Activated naive CD8-positive, alpha-beta T cell treated with anti-CD3 and anti-CD28 coated beads, Interleukin-2, amount 10 ng/mL, durations not matched to agents 7 days and 5 days (primary cell): ENCODE measurements at regions not wholly inside any gene's neighbourhood (a gene's known extent, or its start where the extent isn't known, plus 50 kb on each side); places are given as distances from the start of the nearest gene placed in this dataset.
"Not testable (repeated sequence)": the region's sequence is repeated elsewhere in the genome, so short reads cannot be mapped to it uniquely, and the experiment has no call there.

Experiments used
- ATAC-seq: fragments of 150-1000 bp; cut with Tn5 transposase; one replicate; pipeline ENCODE4 v1.10.0; 2021; ENCODE audit warnings: low read depth, moderate library complexity
- POLR2A ChIA-PET: fragments of 350-600 bp; sonication (Branson Sonifier 250); formaldehyde crosslinking; loops from one replicate; lab custom pipeline; 2021; ENCODE audit warnings: antibody characterized with exemption; lab: Charles Lee
- DNase-seq: peaks from one replicate; pipeline ENCODE4 v3.0.0; 2021
- H3K27ac Mint-ChIP-seq: one replicate; pipeline ENCODE4 v1.8.0; 2022; ENCODE audit warnings: mild to moderate bottlenecking, mixed read lengths
- H3K27me3 Mint-ChIP-seq: one replicate; pipeline ENCODE4 v1.8.0; 2022; ENCODE audit warnings: mild to moderate bottlenecking, moderate library complexity, mixed read lengths
- H3K36me3 Mint-ChIP-seq: one replicate; pipeline ENCODE4 v1.8.0; 2021; ENCODE audit warnings: mild to moderate bottlenecking, mixed read lengths
- H3K4me1 Mint-ChIP-seq: one replicate; pipeline ENCODE4 v1.8.0; 2021; ENCODE audit warnings: mixed read lengths
- H3K4me3 Mint-ChIP-seq: one replicate; pipeline ENCODE4 v1.8.0; 2022; ENCODE audit warnings: mild to moderate bottlenecking, moderate library complexity, mixed read lengths
- H3K9me3 Mint-ChIP-seq: one replicate; pipeline ENCODE4 v1.8.0; 2021; ENCODE audit warnings: mixed read lengths

DNA sequence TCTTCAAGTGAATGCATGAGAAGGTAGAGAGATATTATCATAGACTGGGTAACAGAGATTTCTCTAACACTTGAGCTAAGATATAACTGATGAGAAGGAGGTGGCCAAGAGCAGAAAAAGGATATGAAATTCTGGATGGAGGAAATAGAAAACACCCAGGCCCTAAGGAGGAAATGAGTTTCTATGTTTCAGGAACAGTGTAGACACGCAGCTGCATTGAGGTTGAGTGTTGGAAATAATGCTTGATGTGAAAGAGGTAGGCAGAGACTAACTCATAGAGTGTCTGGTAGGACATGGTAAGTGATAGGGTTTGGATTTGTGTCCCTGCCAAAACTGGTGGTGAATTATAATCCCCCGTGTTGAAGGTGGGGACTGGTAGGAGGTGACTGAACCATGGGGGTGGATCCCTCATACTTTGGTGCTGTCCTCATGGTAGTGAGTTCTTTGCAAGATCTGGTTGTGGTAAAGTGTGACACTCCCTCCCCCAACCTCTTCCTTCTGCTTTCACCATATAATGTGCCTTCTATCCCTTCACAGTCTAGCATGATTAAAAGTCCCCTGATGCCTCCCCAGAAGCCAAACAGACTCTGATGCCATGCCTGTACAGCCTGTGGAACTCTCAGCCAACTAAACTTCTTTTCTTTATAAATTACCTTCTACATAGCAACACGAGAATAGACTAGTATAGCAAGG lies 787.3 kb downstream of the EDEM1 start:
- H3K27ac Mint-ChIP-seq: no peak overlapping the region
- POLR2A ChIA-PET: no interaction called here
- H3K36me3 Mint-ChIP-seq: no peaks in the 10 kb centered on the region

DNA sequence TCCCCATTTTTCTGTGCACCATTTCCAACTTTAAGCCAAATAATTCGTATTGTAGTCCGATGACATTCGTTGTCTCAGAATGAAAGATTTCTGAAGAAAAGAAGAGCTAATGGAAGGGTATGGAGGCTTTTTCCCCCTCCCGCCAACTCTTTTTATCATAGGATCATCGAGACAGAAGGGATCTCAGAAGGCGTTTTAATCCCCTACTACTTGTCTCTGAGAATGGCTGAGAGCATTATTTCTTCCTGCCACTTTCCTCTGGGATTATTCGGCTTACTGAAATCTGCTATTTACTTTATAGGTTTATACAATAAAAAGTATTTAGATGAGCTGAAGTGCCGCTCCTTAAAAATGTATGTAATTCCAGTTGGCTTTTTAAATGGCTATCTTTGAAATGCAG lies 789.8 kb downstream of the EDEM1 start:
- ATAC-seq: no peak
- H3K27ac Mint-ChIP-seq: no peak overlapping the region
- POLR2A ChIA-PET: no interaction called here

More for the DNA sequence above, 787.3 kb downstream of the EDEM1 start:
- Mint-ChIP-seq H3K4me1 (no peaks in the 10 kb centered on the region), H3K27me3 (no peaks in the 10 kb centered on the region), H3K4me3 (no peak overlapping the region), H3K9me3 (peaks cover 1% of the 10 kb centered on the region)
- ATAC-seq: no peak
- no peak for DNase-seq

DNA sequence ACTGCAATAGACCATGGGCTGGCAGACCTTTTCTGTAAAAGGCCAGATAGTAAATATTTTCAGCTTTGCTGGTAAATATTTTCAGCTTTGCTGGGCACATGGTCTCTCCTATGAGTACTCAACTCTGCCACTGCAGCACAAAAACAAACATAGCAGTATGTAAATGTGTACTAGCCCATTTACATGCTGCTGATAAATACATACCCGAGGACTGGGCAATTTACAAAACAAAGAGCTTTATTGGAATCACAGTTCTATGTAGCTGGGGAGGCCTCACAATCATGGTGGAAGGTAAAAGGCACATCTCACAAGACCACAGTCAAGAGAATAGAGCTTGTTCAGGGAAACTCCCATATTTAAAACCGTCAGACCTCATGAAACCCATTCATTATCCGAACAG lies 793.0 kb downstream of the EDEM1 start:
- Mint-ChIP-seq H3K4me3 (no peak overlapping the region), H3K27me3 (no peaks in the 10 kb centered on the region), H3K9me3 (peaks cover 8% of the 10 kb centered on the region), H3K4me1 (no peaks in the 10 kb centered on the region), H3K27ac (no peak overlapping the region), H3K36me3 (no peaks in the 10 kb centered on the region)
- DNase-seq (no peak), ATAC-seq (no peak)
- POLR2A ChIA-PET: no interaction called here

More for the DNA sequence above, 789.8 kb downstream of the EDEM1 start:
- DNase-seq: no peak
- Mint-ChIP-seq H3K27me3 (no peaks in the 10 kb centered on the region), H3K36me3 (no peaks in the 10 kb centered on the region), H3K4me3 (no peak overlapping the region), H3K4me1 (no peaks in the 10 kb centered on the region), H3K9me3 (peaks cover 8% of the 10 kb centered on the region)

GRCh38 chr3:5994651-5995050 lies 807.1 kb downstream of the EDEM1 start:
- ATAC-seq (no peak), DNase-seq (no peak)
- no peaks in the 10 kb centered on the region for H3K27me3 Mint-ChIP-seq
- H3K9me3 Mint-ChIP-seq: peaks cover 2% of the 10 kb centered on the region
- H3K36me3 Mint-ChIP-seq: no peaks in the 10 kb centered on the region
- no peak overlapping the region for H3K4me3 Mint-ChIP-seq
- H3K4me1 Mint-ChIP-seq: no peaks in the 10 kb centered on the region
- POLR2A ChIA-PET: no interaction called here
- H3K27ac Mint-ChIP-seq: no peak overlapping the region

GRCh38 chr3:6018456-6018855 lies 830.9 kb downstream of the EDEM1 start:
- Mint-ChIP-seq H3K4me1 (no peaks in the 10 kb centered on the region), H3K27ac (no peak overlapping the region), H3K9me3 (peaks cover 4% of the 10 kb centered on the region), H3K36me3 (no peaks in the 10 kb centered on the region), H3K27me3 (no peaks in the 10 kb centered on the region), H3K4me3 (no peak overlapping the region)
- POLR2A ChIA-PET: no interaction called here
- ATAC-seq (no peak), DNase-seq (no peak)

GRCh38 chr3:6022621-6023020 lies 835.1 kb downstream of the EDEM1 start:
- Mint-ChIP-seq H3K27ac (no peak overlapping the region), H3K4me1 (no peaks in the 10 kb centered on the region), H3K4me3 (no peak overlapping the region), H3K9me3 (no peaks in the 10 kb centered on the region), H3K27me3 (no peaks in the 10 kb centered on the region), H3K36me3 (no peaks in the 10 kb centered on the region)
- ATAC-seq (no peak), DNase-seq (no peak)
- POLR2A ChIA-PET: no interaction called here

DNA sequence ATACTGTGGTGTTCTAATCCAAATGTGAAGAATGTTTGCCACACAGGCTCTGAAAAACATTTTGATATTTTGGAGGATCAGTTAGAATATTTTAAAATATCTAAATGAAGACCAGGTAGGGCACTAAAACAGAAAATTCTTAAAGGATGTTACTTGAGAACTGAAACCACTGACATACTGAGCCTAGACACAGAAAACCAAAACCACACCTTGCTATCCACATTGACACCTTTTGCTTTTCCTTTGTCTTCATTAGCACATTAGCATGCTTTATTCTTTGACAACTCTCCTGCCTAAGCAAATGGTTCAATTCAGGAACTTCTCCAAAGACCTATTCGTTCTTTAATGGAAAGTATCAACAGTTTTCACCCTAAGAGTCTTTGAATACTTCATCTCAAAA lies 835.9 kb upstream of the GRM7 start:
- Mint-ChIP-seq H3K4me1 (no peaks in the 10 kb centered on the region), H3K4me3 (no peak overlapping the region), H3K9me3 (no peaks in the 10 kb centered on the region), H3K27ac (no peak overlapping the region), H3K27me3 (no peaks in the 10 kb centered on the region), H3K36me3 (no peaks in the 10 kb centered on the region)
- no peak for DNase-seq
- POLR2A ChIA-PET: no interaction called here
- ATAC-seq: no peak

- H3K9me3 Mint-ChIP-seq: not testable (repeated sequence)
These were observed 830.3 kb upstream of the GRM7 start for GRCh38 chr3:6030648-6031047.

GRCh38 chr3:6035626-6036025 lies 825.3 kb upstream of the GRM7 start:
- DNase-seq: no peak
- Mint-ChIP-seq H3K36me3 (no peaks in the 10 kb centered on the region), H3K9me3 (peaks cover 2% of the 10 kb centered on the region), H3K27me3 (no peaks in the 10 kb centered on the region), H3K27ac (no peak overlapping the region), H3K4me1 (no peaks in the 10 kb centered on the region), H3K4me3 (no peak overlapping the region)
- POLR2A ChIA-PET: no interaction called here
- ATAC-seq: no peak

More at GRCh38 chr3:6030648-6031047, 830.3 kb upstream of the GRM7 start:
- ATAC-seq, DNase-seq, H3K4me3 Mint-ChIP-seq, H3K27ac Mint-ChIP-seq, H3K36me3 Mint-ChIP-seq, H3K27me3 Mint-ChIP-seq, H3K4me1 Mint-ChIP-seq, POLR2A ChIA-PET: not testable (repeated sequence)

DNA sequence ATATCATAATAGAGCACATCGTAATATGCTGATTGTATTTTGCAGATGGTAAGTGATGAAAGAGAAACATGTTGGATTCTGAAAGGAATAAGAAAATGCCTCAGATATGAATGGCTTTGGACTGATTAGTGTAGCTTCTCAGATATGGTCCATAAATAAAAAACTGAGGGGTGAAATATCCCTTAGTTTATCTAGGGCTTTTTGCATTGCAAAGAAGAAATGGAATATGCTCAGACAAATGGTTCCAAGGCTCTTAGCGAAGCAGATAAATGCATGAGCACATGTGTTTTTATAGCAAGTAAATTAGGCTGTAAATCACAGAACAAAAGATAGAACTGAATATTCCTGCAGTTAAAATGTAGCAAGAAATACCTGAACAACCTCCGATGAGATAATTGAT lies 820.9 kb upstream of the GRM7 start:
- DNase-seq (no peak), ATAC-seq (no peak)
- no peaks in the 10 kb centered on the region for H3K4me1 Mint-ChIP-seq
- POLR2A ChIA-PET: no interaction called here
- H3K36me3 Mint-ChIP-seq: no peaks in the 10 kb centered on the region
- no peaks in the 10 kb centered on the region for H3K27me3 Mint-ChIP-seq
- peaks cover 7% of the 10 kb centered on the region for H3K9me3 Mint-ChIP-seq
- no peak overlapping the region for H3K4me3 Mint-ChIP-seq
- no peak overlapping the region for H3K27ac Mint-ChIP-seq

DNA sequence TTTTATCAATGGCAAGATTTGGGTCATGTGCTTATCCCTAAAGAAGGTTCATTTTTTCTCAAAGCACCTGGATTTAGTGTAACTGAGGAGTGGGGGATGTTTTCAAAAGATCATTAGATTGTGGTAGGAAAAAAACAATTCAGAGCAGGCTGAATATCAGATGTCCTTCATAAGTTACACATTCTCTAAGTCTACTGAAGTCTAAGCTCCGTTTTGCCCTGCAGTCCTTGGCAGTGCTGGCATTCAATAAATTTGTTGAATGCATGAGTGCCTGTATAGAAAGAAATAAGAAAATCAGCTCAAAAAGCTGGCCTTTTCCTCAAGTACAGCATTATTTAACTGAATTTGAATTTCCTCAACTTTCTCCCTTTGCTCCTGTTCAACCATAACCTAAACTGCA lies 819.0 kb upstream of the GRM7 start:
- Mint-ChIP-seq H3K4me3 (no peak overlapping the region), H3K36me3 (no peaks in the 10 kb centered on the region), H3K4me1 (no peaks in the 10 kb centered on the region), H3K27ac (no peak overlapping the region), H3K9me3 (peaks cover 13% of the 10 kb centered on the region), H3K27me3 (no peaks in the 10 kb centered on the region)
- no peak for ATAC-seq
- POLR2A ChIA-PET: no interaction called here
- DNase-seq: no peak

GRCh38 chr3:6047016-6047415 lies 813.9 kb upstream of the GRM7 start:
- H3K4me3 Mint-ChIP-seq: no peak overlapping the region
- peaks cover 17% of the 10 kb centered on the region for H3K9me3 Mint-ChIP-seq
- POLR2A ChIA-PET: no interaction called here
- H3K36me3 Mint-ChIP-seq: no peaks in the 10 kb centered on the region
- ATAC-seq (no peak), DNase-seq (no peak)
- H3K4me1 Mint-ChIP-seq: no peaks in the 10 kb centered on the region
- no peak overlapping the region for H3K27ac Mint-ChIP-seq
- no peaks in the 10 kb centered on the region for H3K27me3 Mint-ChIP-seq

DNA sequence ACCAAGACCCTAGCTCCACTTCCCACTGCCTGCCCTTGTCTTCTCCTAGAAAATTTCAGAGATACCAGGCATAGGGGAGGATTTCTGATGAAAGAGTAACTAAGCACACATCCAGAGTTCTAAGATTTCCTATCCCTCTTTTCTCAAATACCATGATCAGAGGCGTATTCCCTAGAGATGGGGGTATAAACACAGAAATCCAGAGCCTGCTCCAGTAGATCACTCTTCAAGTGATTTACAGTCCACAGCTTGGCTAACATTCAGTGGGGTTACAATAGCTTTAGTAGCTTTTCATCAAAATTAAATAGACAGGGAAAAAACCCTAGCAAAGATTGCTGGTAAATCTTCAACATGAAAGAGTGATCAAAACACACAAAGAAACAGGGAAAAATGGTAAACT lies 800.7 kb upstream of the GRM7 start:
- ATAC-seq (no peak), DNase-seq (no peak)
- POLR2A ChIA-PET: no interaction called here
- Mint-ChIP-seq H3K4me3 (no peak overlapping the region), H3K9me3 (no peaks in the 10 kb centered on the region), H3K27ac (no peak overlapping the region), H3K36me3 (no peaks in the 10 kb centered on the region), H3K27me3 (no peaks in the 10 kb centered on the region), H3K4me1 (no peaks in the 10 kb centered on the region)

- DNase-seq: no peak
- H3K4me3 Mint-ChIP-seq: no peak overlapping the region
- H3K27ac Mint-ChIP-seq: no peak overlapping the region
- no peaks in the 10 kb centered on the region for H3K27me3 Mint-ChIP-seq
- no peaks in the 10 kb centered on the region for H3K4me1 Mint-ChIP-seq
- POLR2A ChIA-PET: no interaction called here
- H3K36me3 Mint-ChIP-seq: no peaks in the 10 kb centered on the region
- no peak for ATAC-seq
- no peaks in the 10 kb centered on the region for H3K9me3 Mint-ChIP-seq
These were observed 798.4 kb upstream of the GRM7 start for GRCh38 chr3:6062261-6063187.
